CD4-positive, alpha-beta T cell treated with Interleukin-6 at 100 ng/mL for 8 hours (primary cell): ENCODE measurements at regions not wholly inside any gene's neighbourhood (a gene's known extent, or its start where the extent isn't known, plus 50 kb on each side); places are given as distances from the start of the nearest gene placed in this dataset.
"Not testable (repeated sequence)": the region's sequence is repeated elsewhere in the genome, so short reads cannot be mapped to it uniquely, and the experiment has no call there.

ENCODE experiments used
- DNase-seq: peaks from one replicate; pipeline ENCODE4 v3.0.0-alpha.2; 2020; ENCODE audit warnings: mixed read lengths, low spot score

DNA sequence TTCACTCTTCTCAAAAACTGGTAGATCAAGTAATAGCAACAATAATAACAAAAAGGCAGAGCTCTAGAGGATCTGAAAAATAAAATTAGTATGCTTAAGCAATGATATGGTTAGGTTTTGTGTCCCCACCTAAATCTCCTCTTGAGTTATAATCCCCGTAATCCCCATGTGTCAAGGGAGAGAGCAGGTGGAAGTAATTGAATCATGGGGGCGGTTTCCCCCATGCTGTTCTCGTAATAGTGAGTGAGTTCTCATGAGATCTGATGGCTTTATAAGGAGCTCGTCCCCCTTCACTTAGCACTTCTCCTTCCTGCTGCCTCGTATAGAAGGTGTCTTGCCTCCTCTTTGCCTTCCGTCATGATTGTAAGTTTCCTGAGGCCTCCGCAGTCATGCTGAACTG, 60.2 kb upstream of the ABHD2 start:
- no peak for DNase-seq

DNA sequence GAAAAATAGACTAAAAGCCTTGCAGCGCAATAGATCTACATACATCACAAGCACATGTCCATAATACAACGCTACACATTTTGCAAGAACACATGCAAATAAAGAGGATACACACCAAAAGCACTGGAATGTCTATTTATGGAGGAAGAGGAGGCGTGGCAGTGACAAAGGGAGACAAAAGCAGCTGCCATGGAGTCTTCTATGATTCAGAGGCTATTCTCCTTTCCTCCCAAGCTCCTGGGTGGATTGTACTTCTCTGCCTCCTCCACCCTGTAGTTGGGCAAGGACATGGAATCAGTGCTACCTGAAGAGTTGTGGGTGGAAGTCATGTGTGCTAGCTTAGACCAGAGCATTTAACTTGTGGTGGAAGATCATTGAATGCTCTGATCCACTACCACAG, 57.9 kb upstream of the ABHD2 start:
- no peak for DNase-seq

DNA sequence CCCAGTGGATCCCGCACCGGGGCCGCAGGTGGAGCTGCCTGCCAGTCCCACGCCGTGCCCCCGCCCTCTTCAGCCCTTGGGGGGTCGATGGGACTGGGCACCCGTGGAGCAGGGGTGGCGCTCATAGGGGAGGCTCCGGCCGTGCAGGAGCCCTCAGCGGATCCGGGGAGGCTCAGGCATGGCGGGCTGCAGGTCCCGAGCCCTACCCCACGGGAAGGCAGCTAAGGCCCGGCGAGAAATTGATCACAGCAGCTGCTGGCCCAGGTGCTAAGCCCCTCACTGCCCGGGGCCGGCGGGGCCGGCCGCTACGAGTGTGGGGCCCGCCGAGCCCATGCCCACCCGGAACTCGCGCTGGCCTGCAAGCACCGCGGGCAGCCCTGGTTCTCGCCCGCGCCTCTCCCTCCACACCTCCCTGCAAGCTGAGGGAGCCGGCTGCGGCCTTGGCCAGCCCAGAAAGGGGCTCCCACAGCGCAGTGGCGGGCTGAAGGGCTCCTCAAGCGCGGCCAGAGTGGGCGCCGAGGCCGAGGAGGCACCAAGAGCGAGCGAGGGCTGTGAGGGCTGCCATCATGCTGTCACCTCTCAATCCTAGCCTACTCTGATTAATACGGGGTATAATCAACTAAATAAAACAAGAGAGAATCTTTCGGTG, 56.5 kb upstream of the ABHD2 start:
- DNase-seq, result not testable (repeated sequence)

DNA sequence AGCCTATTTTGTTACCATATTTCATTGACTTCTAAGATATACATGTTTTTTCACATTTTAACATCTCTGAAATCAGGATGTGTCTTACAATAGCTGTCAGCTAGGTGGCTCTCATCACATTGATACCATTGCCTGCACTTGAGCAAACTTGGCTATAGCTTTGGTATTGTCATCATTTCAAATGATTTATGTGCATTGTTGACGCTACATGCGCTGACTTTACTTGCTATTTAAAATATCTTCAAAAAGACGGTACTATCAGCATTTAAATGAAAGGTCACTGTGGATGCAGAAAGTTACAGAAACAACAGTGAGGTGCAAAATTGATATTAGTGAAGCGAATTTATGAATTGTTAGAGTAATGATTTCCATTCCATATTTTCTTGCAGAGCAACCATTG, 54.0 kb upstream of the ABHD2 start:
- no peak for DNase-seq

DNA sequence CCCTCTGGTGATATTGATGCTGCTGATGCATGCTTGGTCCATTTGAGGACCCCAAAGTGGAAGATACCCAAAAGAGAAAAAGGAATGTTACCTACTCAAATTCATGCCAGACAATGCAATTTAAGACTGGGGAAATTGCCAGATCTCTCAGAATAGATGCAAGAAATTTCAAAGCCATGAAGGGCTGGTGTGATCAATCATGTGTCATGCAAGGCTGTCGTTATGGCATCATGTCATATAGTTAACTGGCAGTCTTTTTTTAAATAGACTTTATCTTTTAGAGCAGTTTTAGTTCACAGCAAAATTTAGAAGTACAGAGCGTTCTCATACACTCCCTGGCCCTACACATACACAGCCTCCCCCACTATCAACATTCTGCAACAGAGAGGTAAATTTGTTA, 53.1 kb upstream of the ABHD2 start:
- DNase-seq, result no peak

DNA sequence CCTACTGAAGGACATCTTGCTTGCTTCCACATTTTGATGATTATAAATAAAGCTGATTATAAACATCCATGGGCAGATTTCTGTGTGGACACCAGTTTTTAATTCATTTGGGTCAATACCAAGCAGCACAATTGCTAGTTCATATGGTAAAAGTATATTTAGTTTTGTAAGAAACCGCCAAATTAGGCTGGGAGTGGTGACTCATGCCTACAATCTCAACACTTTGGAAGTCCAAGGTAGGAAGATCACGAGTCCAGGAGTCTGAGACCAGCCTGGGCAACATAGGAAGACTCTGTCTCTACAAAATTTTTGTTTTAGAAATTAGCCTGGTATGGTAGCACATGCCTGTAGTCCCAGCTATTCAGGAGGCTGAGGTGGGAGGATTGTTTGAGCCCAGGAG, 52.6 kb upstream of the ABHD2 start:
- no peak for DNase-seq

DNA sequence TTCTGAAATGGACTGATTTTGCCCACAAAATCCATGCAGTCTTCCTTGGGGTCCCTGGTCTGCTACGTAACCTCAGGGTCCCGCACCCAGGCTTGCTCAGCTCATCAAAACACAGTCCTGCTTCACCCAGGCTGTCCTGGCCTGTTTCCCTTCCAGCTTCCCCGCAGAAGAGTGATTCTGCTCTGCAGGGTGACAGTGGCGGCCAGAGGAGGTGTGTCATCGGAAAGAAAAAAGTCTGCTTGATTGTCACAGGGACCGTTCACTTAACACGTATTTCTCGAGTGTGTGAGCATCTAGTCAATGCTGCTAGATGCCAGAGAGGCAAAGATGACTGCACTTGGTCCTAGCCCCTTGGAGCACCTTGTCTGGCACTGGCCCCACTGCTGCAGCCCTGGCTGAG, 50.1 kb upstream of the ABHD2 start:
- no peak for DNase-seq
